Pancreas (tissue), 10 donors: ENCODE measurements at regions not wholly inside any gene's neighbourhood (a gene's known extent, or its start where the extent isn't known, plus 50 kb on each side); places are given as distances from the start of the nearest gene placed in this dataset.

Experiments used
- ATAC-seq, 4 donors: fragments of 200-7000 bp; cut with Tn5 transposase; one replicate each; pipeline versions ENCODE4 v1.8.0 to v1.9.1; 2020; ENCODE audit warnings: mild to moderate bottlenecking in 4 of 4, moderate library complexity in 4 of 4
- DNase-seq, 6 donors: peaks; one replicate each; pipeline ENCODE4 v3.0.0-alpha.2; 2020
- FAIRE-seq: peaks from 2 replicates; lab custom pipeline; 2012; peaks lifted over from hg19 to GRCh38; lab: Jason Lieb, UNC
- H3K27ac ChIP-seq, 4 donors: fragments of 200-600 bp; sonication (generic); 1 replicate in 3 of 4; 2 replicates in 1 of 4; pipeline versions ENCODE4 v1.5.0 to v1.8.0; 2020
- H3K27me3 ChIP-seq, 4 donors: fragments of 200-600 bp; one replicate each; pipeline ENCODE4 v1.8.0; 2021
- H3K36me3 ChIP-seq, 3 donors: fragments of 200-600 bp; sonication (generic) in 1 of 3; one replicate each; pipeline versions ENCODE4 v1.5.0 to v1.8.0; 2020 to 2021
- H3K4me1 ChIP-seq, 3 donors: fragments of 200-600 bp; one replicate each; pipeline ENCODE4 v1.8.0; 2021
- H3K4me3 ChIP-seq, 4 donors: fragments of 200-600 bp; sonication (generic) in 2 of 4; one replicate each; pipeline versions ENCODE4 v1.5.0 to v1.8.0; 2020 to 2021
- H3K9me3 ChIP-seq, 4 donors: fragments of 200-600 bp; one replicate each; pipeline ENCODE4 v1.8.0; 2021
- WGBS, 2 donors: extraction: QIAGEN DNeasy Blood & Tissue Kit; methylation state at CpG; one replicate each; pipeline ENCODE4 v1.1.7; 2013; 5-methylcytosine and 5-hydroxymethylcytosine counted together
- intact Hi-C, 3 donors: fragments of 100-400 bp; cut with DNase I; formaldehyde crosslinking; loops; one replicate each; pipeline versions ENCODE4 v1.11.1 to v1.14.2; 2022
- TF ChIP-seq, protein P1 (sequence below), 4 donors: fragments of 200-600 bp; sonication (generic) in 3 of 4; IDR thresholded peaks; one replicate each; pipeline versions ENCODE4 v1.5.0 to v1.8.0; 2021; ENCODE audit warnings: antibody characterized with exemption in 4 of 4
- donor health status: healthy with polysubstance abuse.
- donor health status: DM: no; HTN: no; CAD: no; lungs with moderate emphysema.
- donor health status: DM: no; HTN: no; CAD: no.
- donor health status: control.
- donor health status: control.
- donor health status: Bipolar disorder and iron deficiency.
- donor health status: DM: yes; HTN: yes; CAD: no.
- donor health status: DM: no; HTN: no; CAD: no.
- donor health status: DM: no; HTN: no; CAD: no.
- donor health status: DM: yes; HTN: yes; CAD: no.

DNA sequence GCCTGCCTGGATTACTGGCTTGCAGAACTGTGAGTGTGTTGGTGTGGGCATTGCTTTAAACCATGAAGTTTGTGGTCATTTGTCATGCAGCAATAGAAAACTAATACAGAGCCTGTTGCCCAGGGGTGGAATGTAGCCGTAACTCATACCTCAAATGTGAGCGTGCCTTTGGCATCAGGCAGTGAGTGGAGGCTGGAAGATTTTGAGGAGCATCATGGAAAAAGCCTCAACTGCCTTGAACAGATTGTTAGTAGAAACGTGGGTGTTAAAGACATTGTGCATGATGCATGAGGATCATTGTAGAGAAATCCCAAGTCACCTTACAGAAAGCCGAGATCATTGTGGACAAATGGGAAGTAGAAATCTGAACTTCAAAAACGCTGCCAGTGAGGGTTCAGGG is 580.5 kb downstream of the AACS start:
- TF ChIP-seq, protein P1, sequence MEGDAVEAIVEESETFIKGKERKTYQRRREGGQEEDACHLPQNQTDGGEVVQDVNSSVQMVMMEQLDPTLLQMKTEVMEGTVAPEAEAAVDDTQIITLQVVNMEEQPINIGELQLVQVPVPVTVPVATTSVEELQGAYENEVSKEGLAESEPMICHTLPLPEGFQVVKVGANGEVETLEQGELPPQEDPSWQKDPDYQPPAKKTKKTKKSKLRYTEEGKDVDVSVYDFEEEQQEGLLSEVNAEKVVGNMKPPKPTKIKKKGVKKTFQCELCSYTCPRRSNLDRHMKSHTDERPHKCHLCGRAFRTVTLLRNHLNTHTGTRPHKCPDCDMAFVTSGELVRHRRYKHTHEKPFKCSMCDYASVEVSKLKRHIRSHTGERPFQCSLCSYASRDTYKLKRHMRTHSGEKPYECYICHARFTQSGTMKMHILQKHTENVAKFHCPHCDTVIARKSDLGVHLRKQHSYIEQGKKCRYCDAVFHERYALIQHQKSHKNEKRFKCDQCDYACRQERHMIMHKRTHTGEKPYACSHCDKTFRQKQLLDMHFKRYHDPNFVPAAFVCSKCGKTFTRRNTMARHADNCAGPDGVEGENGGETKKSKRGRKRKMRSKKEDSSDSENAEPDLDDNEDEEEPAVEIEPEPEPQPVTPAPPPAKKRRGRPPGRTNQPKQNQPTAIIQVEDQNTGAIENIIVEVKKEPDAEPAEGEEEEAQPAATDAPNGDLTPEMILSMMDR (IDR thresholded peaks at IDR 0.05) = no peak
- Histone ChIP-seq H3K9me3 (no peaks in the 10 kb centered on the region), H3K36me3 (no peaks in the 10 kb centered on the region), H3K27me3 (no peaks in the 10 kb centered on the region), H3K27ac (no peak overlapping the region), H3K4me1 (no peaks in the 10 kb centered on the region), H3K4me3 (no peak overlapping the region)
- DNase-seq = no peak
- no peak for FAIRE-seq
- intact Hi-C loops = no loop called here
- WGBS, 2 donors = 47 to 58% methylated on average over 5 of the region's 5 CpGs
- no peak for ATAC-seq

DNA sequence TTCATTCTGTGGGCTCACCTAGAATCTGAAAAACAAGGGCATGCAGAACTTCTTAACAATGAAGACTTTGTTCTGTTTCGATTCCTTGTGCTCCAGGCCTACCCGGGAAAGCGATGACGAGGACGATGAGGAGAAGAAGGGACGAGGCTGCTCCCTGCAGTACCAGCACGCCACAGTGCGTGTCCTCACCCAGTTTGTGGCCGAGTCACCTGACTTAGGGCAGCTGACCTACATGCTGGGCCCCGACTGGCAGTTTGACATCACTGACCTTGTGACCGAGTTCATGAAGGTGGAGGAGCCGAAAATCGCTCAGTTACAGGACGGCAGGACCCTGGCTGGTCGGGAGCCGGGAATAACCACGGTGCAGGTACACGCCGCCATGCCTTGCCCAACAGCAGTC is 585.4 kb downstream of the AACS start:
- H3K36me3 ChIP-seq = no peaks in the 10 kb centered on the region
- 75 to 82% methylated on average over 19 of the region's 19 CpGs for WGBS, 2 donors
- DNase-seq (no peak), FAIRE-seq (no peak), ATAC-seq (no peak)
- no peaks in the 10 kb centered on the region for H3K27me3 ChIP-seq
- no peak overlapping the region for H3K4me3 ChIP-seq
- intact Hi-C loops = no loop called here
- no peak overlapping the region for H3K27ac ChIP-seq
- no peaks in the 10 kb centered on the region for H3K9me3 ChIP-seq
- TF ChIP-seq, protein P1 (IDR thresholded peaks at IDR 0.05) = no peak
- no peaks in the 10 kb centered on the region for H3K4me1 ChIP-seq

DNA sequence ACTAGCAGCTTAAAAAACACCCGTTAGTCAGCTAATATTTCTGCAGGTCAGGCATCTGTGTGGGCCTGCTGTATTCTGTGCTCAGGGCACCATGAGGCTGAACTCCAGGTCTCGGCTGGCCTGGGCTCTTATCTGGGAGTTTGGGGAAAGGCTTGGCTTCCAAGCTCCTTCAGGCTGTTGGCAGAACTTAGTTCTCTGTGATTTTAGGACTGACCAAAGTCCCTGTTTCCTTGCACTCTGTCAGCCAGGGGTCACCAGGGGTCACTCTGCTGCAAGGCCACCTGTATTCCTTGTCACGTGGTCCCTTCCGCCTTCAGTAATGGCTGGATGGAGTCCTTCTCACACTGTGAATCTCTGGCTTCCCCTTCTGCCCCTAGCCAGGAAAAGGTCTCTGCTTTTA is 586.4 kb downstream of the AACS start:
- no peak overlapping the region for H3K27ac ChIP-seq
- H3K4me3 ChIP-seq = no peak overlapping the region
- no peaks in the 10 kb centered on the region for H3K4me1 ChIP-seq
- ATAC-seq (no peak), FAIRE-seq (no peak), DNase-seq (no peak)
- intact Hi-C loops = no loop called here
- 69 to 79% methylated on average over 4 of the region's 4 CpGs for WGBS, 2 donors
- H3K9me3 ChIP-seq = no peaks in the 10 kb centered on the region
- TF ChIP-seq, protein P1 (IDR thresholded peaks at IDR 0.05) = no peak
- no peaks in the 10 kb centered on the region for H3K36me3 ChIP-seq
- H3K27me3 ChIP-seq = no peaks in the 10 kb centered on the region

DNA sequence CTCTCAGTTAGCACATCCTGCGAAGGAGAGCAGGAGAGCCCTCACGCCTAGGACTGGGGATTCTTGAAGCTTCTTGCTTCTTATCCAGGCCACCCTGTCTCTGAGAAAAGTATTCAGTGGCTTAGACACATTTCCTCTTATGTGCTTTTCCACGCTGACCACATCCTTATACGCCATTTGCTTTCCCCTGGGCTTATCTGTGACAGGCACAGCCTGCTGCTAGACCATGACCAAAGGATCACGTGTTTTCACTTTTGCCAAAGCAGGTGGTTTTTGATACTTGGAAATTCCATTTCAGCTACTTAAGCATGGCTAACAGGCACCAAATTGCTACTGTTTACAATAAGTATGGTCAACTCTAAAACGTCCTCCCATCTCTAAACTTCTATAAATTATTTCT is 587.4 kb downstream of the AACS start:
- Histone ChIP-seq H3K4me3 (no peak overlapping the region), H3K36me3 (no peaks in the 10 kb centered on the region), H3K27ac (no peak overlapping the region), H3K4me1 (no peaks in the 10 kb centered on the region), H3K27me3 (no peaks in the 10 kb centered on the region), H3K9me3 (no peaks in the 10 kb centered on the region)
- 58 to 64% methylated on average over 6 of the region's 6 CpGs for WGBS, 2 donors
- DNase-seq (no peak), FAIRE-seq (no peak), ATAC-seq (no peak)
- TF ChIP-seq, protein P1 (IDR thresholded peaks at IDR 0.05) = no peak
- intact Hi-C loops = no loop called here

DNA sequence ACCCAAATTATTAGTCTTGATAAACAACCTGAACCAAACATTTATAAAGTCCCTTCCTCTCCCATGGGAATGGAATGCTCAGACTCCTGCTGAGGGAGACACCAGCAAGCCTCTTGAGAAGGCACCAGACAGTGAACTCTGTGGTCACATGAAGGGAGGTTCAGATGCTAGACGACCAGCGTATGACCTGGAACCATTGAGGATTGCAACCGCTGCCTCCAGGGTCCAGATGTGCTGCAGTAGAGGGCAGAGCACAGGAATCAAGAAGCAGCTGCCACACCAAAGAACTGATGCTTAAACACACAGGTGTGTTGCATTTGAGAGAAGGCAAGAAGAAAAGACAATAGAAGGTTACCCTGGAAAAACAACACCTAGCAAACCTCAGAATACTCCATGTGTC is 592.4 kb downstream of the AACS start:
- no peaks in the 10 kb centered on the region for H3K36me3 ChIP-seq
- FAIRE-seq (no peak), DNase-seq (no peak), ATAC-seq (no peak)
- H3K9me3 ChIP-seq = no peaks in the 10 kb centered on the region
- 75 to 78% methylated on average over 3 of the region's 3 CpGs for WGBS, 2 donors
- TF ChIP-seq, protein P1 (IDR thresholded peaks at IDR 0.05) = no peak
- H3K4me3 ChIP-seq = no peak overlapping the region
- no peaks in the 10 kb centered on the region for H3K27me3 ChIP-seq
- intact Hi-C loops = no loop called here
- no peaks in the 10 kb centered on the region for H3K4me1 ChIP-seq
- H3K27ac ChIP-seq = no peak overlapping the region
